HEK293 (cell line): ENCODE measurements at regions not wholly inside any gene's neighbourhood (a gene's known extent, or its start where the extent isn't known, plus 50 kb on each side); places are given as distances from the start of the nearest gene placed in this dataset.
"Not testable (repeated sequence)": the region's sequence is repeated elsewhere in the genome, so short reads cannot be mapped to it uniquely, and the experiment has no call there.

Source experiments
- CTCF ChIA-PET: fragments of 350-600 bp; formaldehyde crosslinking; extraction: SDS; loops from one replicate; lab custom pipeline; 2021; ENCODE audit warnings: antibody characterized with exemption; lab: Yijun Ruan, JAX
- POLR2A ChIA-PET: fragments of 300-600 bp; formaldehyde crosslinking; extraction: SDS; loops from one replicate; lab custom pipeline; 2020; ENCODE audit warnings: antibody characterized with exemption, inconsistent platforms; lab: Yijun Ruan, JAX
- H3K27ac ChIP-seq: fragments of 200-500 bp; sonication (Bioruptor generic); 2 replicates; pipeline ENCODE4 v1.5.1; 2014; ENCODE audit warnings: low read depth, low read length, control low read depth, inconsistent platforms; ENCODE audit errors: extremely low read depth
- H3K36me3 ChIP-seq, 2 experiments: fragments of 200-500 bp in 1 of 2; sonication (Bioruptor generic) in 1 of 2; 1 replicate in 1 of 2; 2 replicates in 1 of 2; pipeline ENCODE4 v1.5.1; 2014 to 2017; ENCODE audit warnings: inconsistent platforms in 2 of 2, low read length in 2 of 2; ENCODE audit not compliant: control insufficient read depth in 2 of 2, insufficient read depth in 1 of 2
- H3K4me1 ChIP-seq: fragments of 200-500 bp; sonication (Bioruptor generic); 2 replicates; pipeline ENCODE4 v1.5.1; 2014; ENCODE audit warnings: mild to moderate bottlenecking, low read length, inconsistent platforms; ENCODE audit not compliant: control insufficient read depth, insufficient read depth
- H3K4me3 ChIP-seq: 2 replicates; pipeline ENCODE4 v1.5.1; 2011; ENCODE audit warnings: low read depth, mild to moderate bottlenecking, control low read depth, low read length, moderate library complexity
- H3K9me3 ChIP-seq: fragments of 200-500 bp; sonication (Bioruptor generic); 2 replicates; pipeline ENCODE4 v1.5.1; 2014; ENCODE audit warnings: low read depth, low read length, inconsistent platforms; ENCODE audit not compliant: control insufficient read depth, insufficient read depth
- SCRT2 ChIP-seq: fragments of 450-650 bp; formaldehyde crosslinking; IDR thresholded peaks from 2 replicates; pipeline ENCODE4 v1.5.1; 2016; ENCODE audit warnings: missing biosample characterization, missing genetic modification characterization
- SETDB1 ChIP-seq: IDR thresholded peaks from one replicate; pipeline ENCODE4 v1.6.1; 2017; ENCODE audit warnings: mild to moderate bottlenecking, low read length, moderate library complexity, mixed read lengths; ENCODE audit not compliant: insufficient read length
- TRIM28 ChIP-seq: IDR thresholded peaks from 2 replicates; pipeline ENCODE4 v1.6.1; 2011; ENCODE audit warnings: low read length, control low read depth, borderline replicate concordance
- ZNF211 ChIP-seq: fragments of 450-650 bp; formaldehyde crosslinking; IDR thresholded peaks from 2 replicates; pipeline ENCODE4 v1.5.1; 2016; ENCODE audit warnings: low read depth, missing biosample characterization, missing genetic modification characterization
- ZNF221 ChIP-seq: fragments of 450-650 bp; formaldehyde crosslinking; IDR thresholded peaks from 2 replicates; pipeline ENCODE4 v1.5.1; 2017; ENCODE audit warnings: missing biosample characterization, missing genetic modification characterization, borderline replicate concordance
- ZNF404 ChIP-seq: fragments of 450-650 bp; formaldehyde crosslinking; IDR thresholded peaks from 2 replicates; pipeline ENCODE4 v1.5.1; 2017; ENCODE audit warnings: missing biosample characterization, missing genetic modification characterization
- ZNF585B ChIP-seq: fragments of 450-650 bp; formaldehyde crosslinking; IDR thresholded peaks from 2 replicates; pipeline ENCODE4 v1.5.1; 2016; ENCODE audit warnings: missing biosample characterization, missing genetic modification characterization
- ZNF596 ChIP-seq: fragments of 450-650 bp; IDR thresholded peaks from 2 replicates; pipeline ENCODE4 v1.5.0; 2018; ENCODE audit warnings: missing biosample characterization, mild to moderate bottlenecking, missing genetic modification characterization, moderate library complexity
- ZNF624 ChIP-seq: fragments of 450-650 bp; formaldehyde crosslinking; IDR thresholded peaks from 2 replicates; pipeline ENCODE4 v1.5.1; 2017; ENCODE audit warnings: missing biosample characterization, missing genetic modification characterization
- ZNF707 ChIP-seq: fragments of 450-650 bp; formaldehyde crosslinking; IDR thresholded peaks from 2 replicates; pipeline ENCODE4 v1.5.1; 2016; ENCODE audit warnings: missing biosample characterization, missing genetic modification characterization
- ZXDB ChIP-seq: fragments of 450-650 bp; formaldehyde crosslinking; IDR thresholded peaks from 2 replicates; pipeline ENCODE4 v1.5.1; 2016; ENCODE audit warnings: missing biosample characterization, missing genetic modification characterization
- TF ChIP-seq, protein P1 (sequence below): fragments of 450-650 bp; formaldehyde crosslinking; IDR thresholded peaks from 2 replicates; pipeline ENCODE4 v1.5.1; 2017; ENCODE audit warnings: missing biosample characterization, missing genetic modification characterization
- TF ChIP-seq, protein P2 (sequence below): fragments of 450-650 bp; formaldehyde crosslinking; IDR thresholded peaks from 2 replicates; pipeline ENCODE4 v1.5.1; 2016; ENCODE audit warnings: missing biosample characterization, missing genetic modification characterization
- TF ChIP-seq, protein P3 (sequence below): fragments of 450-650 bp; formaldehyde crosslinking; IDR thresholded peaks from 2 replicates; pipeline ENCODE4 v1.5.1; 2017; ENCODE audit warnings: missing biosample characterization, missing genetic modification characterization
- TF ChIP-seq, protein P4 (sequence below): fragments of 450-650 bp; formaldehyde crosslinking; IDR thresholded peaks from 2 replicates; pipeline ENCODE4 v1.5.1; 2016; ENCODE audit warnings: missing biosample characterization, missing genetic modification characterization

DNA sequence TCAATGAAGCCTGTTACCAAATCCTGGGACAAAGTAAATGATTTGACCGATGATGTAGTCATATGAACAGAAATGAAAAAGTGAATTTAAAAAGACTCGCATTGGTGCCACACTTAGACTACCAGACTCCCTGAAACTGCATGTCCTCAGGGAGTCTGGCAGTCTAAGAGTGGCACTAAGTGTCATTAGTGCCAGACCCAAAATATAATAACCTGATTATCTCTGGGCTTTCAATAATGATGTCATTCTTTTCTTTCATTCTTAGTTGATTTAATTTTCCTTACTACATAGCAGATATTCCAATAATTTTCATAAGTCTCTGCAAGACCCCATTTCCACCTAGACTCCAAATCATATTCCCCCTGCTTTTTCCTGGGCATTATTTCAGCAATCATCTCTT, 59.0 kb downstream of the OR2K2 start (continued):
- TF ChIP-seq, protein P1, sequence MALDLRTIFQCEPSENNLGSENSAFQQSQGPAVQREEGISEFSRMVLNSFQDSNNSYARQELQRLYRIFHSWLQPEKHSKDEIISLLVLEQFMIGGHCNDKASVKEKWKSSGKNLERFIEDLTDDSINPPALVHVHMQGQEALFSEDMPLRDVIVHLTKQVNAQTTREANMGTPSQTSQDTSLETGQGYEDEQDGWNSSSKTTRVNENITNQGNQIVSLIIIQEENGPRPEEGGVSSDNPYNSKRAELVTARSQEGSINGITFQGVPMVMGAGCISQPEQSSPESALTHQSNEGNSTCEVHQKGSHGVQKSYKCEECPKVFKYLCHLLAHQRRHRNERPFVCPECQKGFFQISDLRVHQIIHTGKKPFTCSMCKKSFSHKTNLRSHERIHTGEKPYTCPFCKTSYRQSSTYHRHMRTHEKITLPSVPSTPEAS (tag by site-specific recombination), result no peak
- TF ChIP-seq, protein P2, sequence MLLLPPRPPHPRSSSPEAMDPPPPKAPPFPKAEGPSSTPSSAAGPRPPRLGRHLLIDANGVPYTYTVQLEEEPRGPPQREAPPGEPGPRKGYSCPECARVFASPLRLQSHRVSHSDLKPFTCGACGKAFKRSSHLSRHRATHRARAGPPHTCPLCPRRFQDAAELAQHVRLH, result no peak

DNA sequence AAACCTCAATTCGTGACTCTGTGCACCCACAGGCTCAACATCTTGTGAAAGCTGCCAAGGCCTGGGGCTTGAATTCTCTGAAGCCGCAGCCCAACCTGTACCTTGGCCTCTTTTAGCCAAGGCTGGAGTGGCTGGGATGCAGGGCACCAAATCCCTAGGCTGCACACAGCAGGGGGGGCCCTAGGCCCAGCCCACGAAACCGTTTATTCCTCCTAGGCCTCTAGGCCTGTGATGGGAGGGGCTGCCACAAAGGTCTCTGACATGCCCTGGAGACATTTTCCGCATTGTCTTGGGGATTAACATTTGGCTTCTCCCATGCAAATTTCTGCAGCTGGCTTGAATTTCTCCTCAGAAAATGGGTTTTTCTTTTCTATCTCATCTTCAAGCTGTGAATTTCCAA, 64.0 kb downstream of the OR2K2 start:
- H3K36me3 ChIP-seq, CTCF ChIA-PET, H3K4me3 ChIP-seq, H3K9me3 ChIP-seq, H3K4me1 ChIP-seq, POLR2A ChIA-PET, H3K27ac ChIP-seq: not testable (repeated sequence)
- TF ChIP-seq ZNF585B (tag by site-specific recombination), result peak; percentile 92
- TF ChIP-seq SETDB1, result peak; percentile 54
- TF ChIP-seq TRIM28, result peak; percentile 60; the same call in 1 of the 2 replicates

DNA sequence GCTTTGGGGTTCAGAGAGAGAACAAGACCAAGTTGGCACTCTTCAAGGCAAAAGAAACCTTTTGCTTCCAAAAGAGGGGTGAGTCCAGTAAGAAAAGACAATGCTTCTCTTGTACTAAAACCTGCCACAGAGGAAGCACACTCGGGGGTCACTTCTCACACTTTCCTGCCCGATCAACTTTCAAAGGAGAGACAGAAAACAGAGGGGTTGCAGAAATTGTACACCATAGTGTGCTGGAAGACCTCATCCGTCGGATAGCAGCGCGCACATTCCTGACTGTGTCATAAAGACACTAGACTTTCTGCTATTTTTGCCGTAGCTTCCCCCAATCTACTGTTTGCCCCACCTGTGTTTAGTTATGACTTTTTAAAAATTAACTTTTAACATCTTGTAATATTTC, 66.9 kb downstream of the OR2K2 start:
- H3K4me3 ChIP-seq, result no peak overlapping the region
- no peaks in the 10 kb centered on the region for H3K4me1 ChIP-seq
- CTCF ChIA-PET, result no interaction called here
- H3K27ac ChIP-seq, result no peak overlapping the region
- no peaks in the 10 kb centered on the region for H3K36me3 ChIP-seq
- TF ChIP-seq SCRT2 (tag by site-specific recombination), result no peak
- H3K9me3 ChIP-seq, result no peaks in the 10 kb centered on the region
- POLR2A ChIA-PET, result no interaction called here

DNA sequence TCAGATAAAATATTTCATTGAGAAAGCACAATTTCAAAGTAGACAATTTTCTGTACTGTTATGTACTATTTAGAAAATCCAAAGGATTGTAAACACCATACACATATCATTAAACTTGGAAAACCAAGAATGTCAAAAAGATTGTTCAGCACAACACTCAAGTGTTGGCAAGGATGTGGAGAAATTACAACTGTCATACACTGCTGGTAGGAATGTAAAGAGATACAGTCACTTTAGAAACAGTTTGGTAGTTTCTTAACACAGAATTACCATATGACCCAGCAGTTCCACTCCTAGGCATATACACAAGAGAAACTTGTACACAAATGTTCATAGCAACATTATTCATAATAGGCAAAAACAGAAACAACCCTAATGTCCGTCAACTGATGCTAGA, 71.2 kb downstream of the OR2K2 start:
- TF ChIP-seq, protein P3, sequence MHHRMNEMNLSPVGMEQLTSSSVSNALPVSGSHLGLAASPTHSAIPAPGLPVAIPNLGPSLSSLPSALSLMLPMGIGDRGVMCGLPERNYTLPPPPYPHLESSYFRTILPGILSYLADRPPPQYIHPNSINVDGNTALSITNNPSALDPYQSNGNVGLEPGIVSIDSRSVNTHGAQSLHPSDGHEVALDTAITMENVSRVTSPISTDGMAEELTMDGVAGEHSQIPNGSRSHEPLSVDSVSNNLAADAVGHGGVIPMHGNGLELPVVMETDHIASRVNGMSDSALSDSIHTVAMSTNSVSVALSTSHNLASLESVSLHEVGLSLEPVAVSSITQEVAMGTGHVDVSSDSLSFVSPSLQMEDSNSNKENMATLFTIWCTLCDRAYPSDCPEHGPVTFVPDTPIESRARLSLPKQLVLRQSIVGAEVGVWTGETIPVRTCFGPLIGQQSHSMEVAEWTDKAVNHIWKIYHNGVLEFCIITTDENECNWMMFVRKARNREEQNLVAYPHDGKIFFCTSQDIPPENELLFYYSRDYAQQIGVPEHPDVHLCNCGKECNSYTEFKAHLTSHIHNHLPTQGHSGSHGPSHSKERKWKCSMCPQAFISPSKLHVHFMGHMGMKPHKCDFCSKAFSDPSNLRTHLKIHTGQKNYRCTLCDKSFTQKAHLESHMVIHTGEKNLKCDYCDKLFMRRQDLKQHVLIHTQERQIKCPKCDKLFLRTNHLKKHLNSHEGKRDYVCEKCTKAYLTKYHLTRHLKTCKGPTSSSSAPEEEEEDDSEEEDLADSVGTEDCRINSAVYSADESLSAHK, result no peak
- TF ChIP-seq ZNF221 (tag by site-specific recombination) (no peak), ZXDB (no peak), ZNF211 (tag by site-specific recombination) (no peak), ZNF707 (tag by site-specific recombination) (no peak), ZNF404 (tag by site-specific recombination) (no peak), ZNF596 (tag by site-specific recombination) (no peak), ZNF624 (tag by site-specific recombination) (no peak)
- TF ChIP-seq, protein P4, sequence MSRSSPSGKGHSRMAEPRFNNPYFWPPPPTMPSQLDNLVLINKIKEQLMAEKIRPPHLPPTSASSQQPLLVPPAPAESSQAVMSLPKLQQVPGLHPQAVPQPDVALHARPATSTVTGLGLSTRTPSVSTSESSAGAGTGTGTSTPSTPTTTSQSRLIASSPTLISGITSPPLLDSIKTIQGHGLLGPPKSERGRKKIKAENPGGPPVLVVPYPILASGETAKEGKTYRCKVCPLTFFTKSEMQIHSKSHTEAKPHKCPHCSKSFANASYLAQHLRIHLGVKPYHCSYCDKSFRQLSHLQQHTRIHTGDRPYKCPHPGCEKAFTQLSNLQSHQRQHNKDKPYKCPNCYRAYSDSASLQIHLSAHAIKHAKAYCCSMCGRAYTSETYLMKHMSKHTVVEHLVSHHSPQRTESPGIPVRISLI, result no peak
- no peaks in the 10 kb centered on the region for H3K36me3 ChIP-seq
- H3K27ac ChIP-seq, result no peak overlapping the region
- H3K4me1 ChIP-seq, result no peaks in the 10 kb centered on the region
- ChIA-PET POLR2A (no interaction called here), CTCF (no interaction called here)
- H3K4me3 ChIP-seq, result no peak overlapping the region
- H3K9me3 ChIP-seq, result no peaks in the 10 kb centered on the region
